ENCODE measurements at regions not wholly inside any gene's neighbourhood (a gene's known extent, or its start where the extent isn't known, plus 50 kb on each side); places are given as distances from the start of the nearest gene placed in this dataset.

DNA sequence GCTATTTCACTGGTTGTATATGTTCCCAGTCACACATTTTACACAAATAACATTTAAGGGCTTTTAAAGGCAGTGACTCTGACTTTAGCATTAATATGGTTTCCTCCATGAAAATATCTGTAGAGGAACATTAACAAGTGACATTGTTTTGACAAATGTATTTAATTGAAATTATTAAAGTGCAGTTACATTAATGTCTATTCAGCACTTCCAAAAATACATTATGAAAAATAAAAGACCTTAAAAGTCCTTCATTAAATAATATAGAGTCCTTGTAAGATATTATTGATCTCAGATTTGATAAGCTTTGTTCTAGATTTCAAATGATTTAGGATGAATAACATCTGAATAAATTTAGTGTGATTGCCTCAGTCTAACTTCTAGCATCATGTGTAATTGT is 951.9 kb upstream of the CHORDC1 start:
- Mint-ChIP-seq H3K4me1 (ENCODE audit: unreplicated experiment) (no peaks in the 10 kb centered on the region), H3K4me3 (ENCODE audit: unreplicated experiment) (no peak overlapping the region), H3K27ac (ENCODE audit: unreplicated experiment) (no peak overlapping the region), H3K36me3 (ENCODE audit: low read depth, unreplicated experiment) (no peaks in the 10 kb centered on the region), H3K27me3 (ENCODE audit: unreplicated experiment) (no peaks in the 10 kb centered on the region), H3K9me3 (ENCODE audit: unreplicated experiment) (no peaks in the 10 kb centered on the region)
- no peak for DNase-seq (ENCODE audit: low spot score)
- TF ChIP-seq, protein P1, sequence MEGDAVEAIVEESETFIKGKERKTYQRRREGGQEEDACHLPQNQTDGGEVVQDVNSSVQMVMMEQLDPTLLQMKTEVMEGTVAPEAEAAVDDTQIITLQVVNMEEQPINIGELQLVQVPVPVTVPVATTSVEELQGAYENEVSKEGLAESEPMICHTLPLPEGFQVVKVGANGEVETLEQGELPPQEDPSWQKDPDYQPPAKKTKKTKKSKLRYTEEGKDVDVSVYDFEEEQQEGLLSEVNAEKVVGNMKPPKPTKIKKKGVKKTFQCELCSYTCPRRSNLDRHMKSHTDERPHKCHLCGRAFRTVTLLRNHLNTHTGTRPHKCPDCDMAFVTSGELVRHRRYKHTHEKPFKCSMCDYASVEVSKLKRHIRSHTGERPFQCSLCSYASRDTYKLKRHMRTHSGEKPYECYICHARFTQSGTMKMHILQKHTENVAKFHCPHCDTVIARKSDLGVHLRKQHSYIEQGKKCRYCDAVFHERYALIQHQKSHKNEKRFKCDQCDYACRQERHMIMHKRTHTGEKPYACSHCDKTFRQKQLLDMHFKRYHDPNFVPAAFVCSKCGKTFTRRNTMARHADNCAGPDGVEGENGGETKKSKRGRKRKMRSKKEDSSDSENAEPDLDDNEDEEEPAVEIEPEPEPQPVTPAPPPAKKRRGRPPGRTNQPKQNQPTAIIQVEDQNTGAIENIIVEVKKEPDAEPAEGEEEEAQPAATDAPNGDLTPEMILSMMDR (IDR thresholded peaks at IDR 0.05; ENCODE audit: unreplicated experiment), result no peak

DNA sequence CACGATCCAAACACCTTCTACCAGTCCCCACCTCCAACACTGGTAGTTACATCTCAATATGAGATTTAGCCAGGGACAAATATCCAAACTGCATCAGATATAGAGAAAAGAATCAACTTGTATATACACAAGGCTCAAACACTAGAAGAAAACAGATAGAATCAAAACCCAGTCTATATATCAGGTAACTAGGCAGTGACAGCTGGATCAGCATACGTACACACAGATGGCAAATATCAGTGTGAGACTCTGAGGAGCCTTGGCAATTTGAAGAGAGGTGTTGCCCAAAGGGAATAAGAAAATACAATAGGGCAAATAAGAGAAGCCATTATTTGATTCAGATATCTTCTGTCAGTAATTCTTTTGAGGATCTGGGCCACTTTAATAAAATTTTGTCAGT is 951.3 kb upstream of the CHORDC1 start:
- no peak for DNase-seq (ENCODE audit: low spot score)
- TF ChIP-seq, protein P1 (IDR thresholded peaks at IDR 0.05; ENCODE audit: unreplicated experiment), result no peak
- H3K27ac Mint-ChIP-seq (ENCODE audit: unreplicated experiment), result no peak overlapping the region

DNA sequence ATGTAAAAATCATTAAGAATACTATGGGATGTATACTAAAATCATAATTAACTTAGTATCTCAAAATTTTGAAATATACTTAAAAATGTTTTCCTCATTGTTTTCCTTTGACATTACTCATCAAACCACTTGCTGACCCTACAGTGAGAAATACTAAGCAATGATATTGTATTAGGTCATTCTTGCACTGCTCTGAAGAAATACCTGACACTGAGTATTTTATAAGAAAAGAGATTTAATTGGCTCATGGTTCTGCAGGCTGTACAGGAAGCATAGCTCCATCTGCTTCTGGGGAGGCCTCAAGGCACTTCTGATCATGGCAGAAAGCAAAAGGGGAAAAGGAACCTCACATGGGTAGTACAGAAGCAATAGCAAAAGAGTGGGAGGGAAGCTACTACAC is 950.9 kb upstream of the CHORDC1 start:
- no peak overlapping the region for H3K27ac Mint-ChIP-seq (ENCODE audit: unreplicated experiment)
- H3K27me3 Mint-ChIP-seq (ENCODE audit: unreplicated experiment), result no peaks in the 10 kb centered on the region
- TF ChIP-seq, protein P1 (IDR thresholded peaks at IDR 0.05; ENCODE audit: unreplicated experiment), result no peak
- H3K9me3 Mint-ChIP-seq (ENCODE audit: unreplicated experiment), result no peaks in the 10 kb centered on the region
- no peak overlapping the region for H3K4me3 Mint-ChIP-seq (ENCODE audit: unreplicated experiment)
- H3K36me3 Mint-ChIP-seq (ENCODE audit: low read depth, unreplicated experiment), result no peaks in the 10 kb centered on the region
- DNase-seq (ENCODE audit: low spot score), result no peak
- no peaks in the 10 kb centered on the region for H3K4me1 Mint-ChIP-seq (ENCODE audit: unreplicated experiment)

More for the DNA sequence above, 951.3 kb upstream of the CHORDC1 start:
- no peaks in the 10 kb centered on the region for H3K36me3 Mint-ChIP-seq (ENCODE audit: low read depth, unreplicated experiment)
- no peak overlapping the region for H3K4me3 Mint-ChIP-seq (ENCODE audit: unreplicated experiment)
- H3K9me3 Mint-ChIP-seq (ENCODE audit: unreplicated experiment), result no peaks in the 10 kb centered on the region
- H3K27me3 Mint-ChIP-seq (ENCODE audit: unreplicated experiment), result no peaks in the 10 kb centered on the region
- no peaks in the 10 kb centered on the region for H3K4me1 Mint-ChIP-seq (ENCODE audit: unreplicated experiment)

DNA sequence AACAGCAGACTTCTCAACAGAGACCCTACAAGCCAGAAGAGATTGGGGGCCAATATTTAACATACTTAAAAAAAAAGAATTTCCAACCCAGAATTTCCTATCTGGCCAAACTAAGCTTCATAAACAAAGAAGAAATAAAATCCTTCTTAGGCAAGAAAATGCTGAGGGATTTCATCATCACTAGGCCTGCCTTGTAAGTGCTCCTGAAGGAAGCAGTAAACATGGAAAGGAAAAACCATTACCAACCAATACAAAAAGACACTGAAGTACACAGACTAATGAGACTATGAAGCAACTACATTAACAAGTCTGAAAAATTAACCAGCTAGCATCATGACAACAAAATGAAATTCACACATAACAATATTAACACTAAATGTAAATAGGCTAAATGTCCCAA is 947.9 kb upstream of the CHORDC1 start:
- DNase-seq (ENCODE audit: low spot score), result no peak
- no peaks in the 10 kb centered on the region for H3K9me3 Mint-ChIP-seq (ENCODE audit: unreplicated experiment)
- no peak overlapping the region for H3K4me3 Mint-ChIP-seq (ENCODE audit: unreplicated experiment)
- TF ChIP-seq, protein P1 (IDR thresholded peaks at IDR 0.05; ENCODE audit: unreplicated experiment), result no peak
- H3K36me3 Mint-ChIP-seq (ENCODE audit: low read depth, unreplicated experiment), result no peaks in the 10 kb centered on the region
- no peak overlapping the region for H3K27ac Mint-ChIP-seq (ENCODE audit: unreplicated experiment)
- no peaks in the 10 kb centered on the region for H3K4me1 Mint-ChIP-seq (ENCODE audit: unreplicated experiment)
- no peaks in the 10 kb centered on the region for H3K27me3 Mint-ChIP-seq (ENCODE audit: unreplicated experiment)

DNA sequence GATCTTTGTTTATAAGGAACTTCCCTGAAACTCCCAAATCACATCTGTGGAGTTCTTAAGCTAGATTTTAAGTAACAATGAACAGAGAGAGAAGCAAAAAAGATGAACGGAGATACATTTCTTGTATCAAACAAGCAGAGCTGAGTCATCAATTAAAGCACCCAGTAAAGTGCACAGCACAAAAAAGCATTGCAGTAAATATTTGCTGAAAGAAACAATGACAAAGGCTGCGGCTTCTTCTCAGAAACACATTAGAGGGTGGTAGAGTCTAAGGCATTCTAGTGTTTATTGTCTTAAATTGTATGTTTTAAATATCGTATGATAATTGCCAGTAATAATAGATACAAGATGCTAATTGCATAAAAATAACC is 941.6 kb upstream of the CHORDC1 start:
- Mint-ChIP-seq H3K36me3 (ENCODE audit: low read depth, unreplicated experiment) (no peaks in the 10 kb centered on the region), H3K4me1 (ENCODE audit: unreplicated experiment) (no peaks in the 10 kb centered on the region), H3K4me3 (ENCODE audit: unreplicated experiment) (no peak overlapping the region), H3K9me3 (ENCODE audit: unreplicated experiment) (no peaks in the 10 kb centered on the region), H3K27me3 (ENCODE audit: unreplicated experiment) (no peaks in the 10 kb centered on the region), H3K27ac (ENCODE audit: unreplicated experiment) (no peak overlapping the region)
- TF ChIP-seq, protein P1 (IDR thresholded peaks at IDR 0.05; ENCODE audit: unreplicated experiment), result no peak
- DNase-seq (ENCODE audit: low spot score), result no peak
